D721Med (cell line): ENCODE measurements at regions not wholly inside any gene's neighbourhood (a gene's known extent, or its start where the extent isn't known, plus 50 kb on each side); places are given as distances from the start of the nearest gene placed in this dataset.
"Not testable (repeated sequence)": the region's sequence is repeated elsewhere in the genome, so short reads cannot be mapped to it uniquely, and the experiment has no call there.

Experiments
- DNase-seq: peaks from one replicate; pipeline ENCODE4 v3.0.0; 2011; ENCODE audit warnings: low spot score; ENCODE audit not compliant: insufficient read length
- FAIRE-seq: peaks from 2 replicates; lab custom pipeline; 2011; peaks lifted over from hg19 to GRCh38; lab: Jason Lieb, UNC
- TF ChIP-seq, protein P1 (sequence below): IDR thresholded peaks from 2 replicates; pipeline ENCODE4 v1.5.1; 2012; ENCODE audit warnings: mild to moderate bottlenecking, control low read depth; ENCODE audit not compliant: insufficient read depth; ENCODE audit errors: missing control alignments

DNA sequence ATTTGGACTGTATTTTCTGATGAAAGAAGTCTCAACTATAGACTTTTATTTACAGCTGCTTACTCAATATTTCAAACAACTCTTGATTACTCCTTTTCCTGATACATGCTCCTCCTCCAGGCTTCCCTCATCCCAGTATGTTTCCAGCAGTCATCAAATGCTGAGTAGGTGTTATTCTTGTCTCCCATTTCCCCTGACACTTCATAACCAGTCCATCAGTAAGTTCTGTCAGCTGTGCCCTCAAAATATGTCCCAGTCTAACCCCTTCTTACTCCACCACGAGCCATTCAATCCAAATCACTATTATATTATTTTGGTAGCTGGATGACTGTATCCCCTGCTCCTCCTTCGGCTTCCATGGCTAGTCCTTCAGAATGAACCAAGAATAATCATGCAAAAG is 189.1 kb upstream of the DTNA start:
- DNase-seq (no peak), FAIRE-seq (peak; percentile 48)
- TF ChIP-seq, protein P1, sequence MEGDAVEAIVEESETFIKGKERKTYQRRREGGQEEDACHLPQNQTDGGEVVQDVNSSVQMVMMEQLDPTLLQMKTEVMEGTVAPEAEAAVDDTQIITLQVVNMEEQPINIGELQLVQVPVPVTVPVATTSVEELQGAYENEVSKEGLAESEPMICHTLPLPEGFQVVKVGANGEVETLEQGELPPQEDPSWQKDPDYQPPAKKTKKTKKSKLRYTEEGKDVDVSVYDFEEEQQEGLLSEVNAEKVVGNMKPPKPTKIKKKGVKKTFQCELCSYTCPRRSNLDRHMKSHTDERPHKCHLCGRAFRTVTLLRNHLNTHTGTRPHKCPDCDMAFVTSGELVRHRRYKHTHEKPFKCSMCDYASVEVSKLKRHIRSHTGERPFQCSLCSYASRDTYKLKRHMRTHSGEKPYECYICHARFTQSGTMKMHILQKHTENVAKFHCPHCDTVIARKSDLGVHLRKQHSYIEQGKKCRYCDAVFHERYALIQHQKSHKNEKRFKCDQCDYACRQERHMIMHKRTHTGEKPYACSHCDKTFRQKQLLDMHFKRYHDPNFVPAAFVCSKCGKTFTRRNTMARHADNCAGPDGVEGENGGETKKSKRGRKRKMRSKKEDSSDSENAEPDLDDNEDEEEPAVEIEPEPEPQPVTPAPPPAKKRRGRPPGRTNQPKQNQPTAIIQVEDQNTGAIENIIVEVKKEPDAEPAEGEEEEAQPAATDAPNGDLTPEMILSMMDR = no peak

DNA sequence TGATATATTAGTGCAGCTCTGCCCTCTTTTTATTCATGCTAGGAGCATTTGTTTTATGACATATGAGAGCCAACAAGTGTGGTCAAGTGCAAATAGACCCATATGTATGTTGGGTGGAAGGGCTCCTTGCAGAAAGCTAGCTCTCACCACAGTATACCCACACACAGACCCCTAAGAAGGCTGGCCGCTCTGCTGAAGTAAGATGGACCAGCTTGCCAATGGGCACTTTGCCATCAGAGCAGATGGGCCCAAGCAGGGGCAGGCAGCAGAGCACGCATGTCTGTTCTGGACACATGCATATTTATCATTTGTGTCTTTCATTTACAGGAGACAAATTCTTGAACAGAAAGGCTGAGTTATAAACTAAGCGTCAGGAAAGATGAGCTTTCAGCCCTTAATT is 187.5 kb upstream of the DTNA start:
- TF ChIP-seq, protein P1 = no peak
- DNase-seq = no peak
- no peak for FAIRE-seq

DNA sequence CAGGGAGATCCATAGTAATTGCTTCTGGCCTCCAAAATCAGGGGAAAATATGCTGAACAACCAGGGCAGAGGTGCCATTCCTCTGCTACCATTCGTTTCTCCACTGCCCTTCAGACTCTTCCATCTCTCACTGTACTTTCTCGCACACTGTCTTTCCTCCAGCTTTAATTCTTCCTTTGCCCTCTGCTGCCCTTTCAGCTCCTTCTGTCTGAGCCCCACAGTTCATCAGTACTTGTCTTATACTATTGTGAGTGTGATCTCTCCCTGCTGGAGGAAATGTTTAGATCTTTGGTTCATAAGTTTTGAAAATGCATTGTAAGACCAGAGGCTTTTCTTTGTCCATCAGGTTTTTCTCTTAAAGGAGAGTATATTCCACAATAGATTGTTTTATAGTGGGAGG is 184.9 kb upstream of the DTNA start:
- no peak for DNase-seq
- TF ChIP-seq, protein P1 = no peak
- no peak for FAIRE-seq

DNA sequence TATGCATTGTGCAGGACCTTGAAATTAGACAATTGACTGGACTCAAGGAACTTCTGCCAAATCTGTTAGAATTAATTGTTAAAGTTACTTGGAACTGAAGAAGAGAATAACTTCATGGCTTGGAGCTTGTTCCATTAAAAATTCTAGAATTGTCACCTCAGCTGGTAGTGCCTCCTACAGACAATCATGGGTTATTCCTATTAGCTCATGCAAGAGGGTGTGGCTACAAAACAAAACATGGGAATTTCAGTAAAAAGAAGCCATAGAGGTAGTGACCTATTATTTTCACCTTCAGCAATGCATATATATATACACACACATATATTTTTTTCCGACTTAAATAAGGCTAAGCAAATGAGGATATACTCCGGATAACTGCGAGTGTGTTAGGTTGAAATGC is 181.9 kb upstream of the DTNA start:
- DNase-seq (no peak), FAIRE-seq (no peak)
- TF ChIP-seq, protein P1 = no peak

DNA sequence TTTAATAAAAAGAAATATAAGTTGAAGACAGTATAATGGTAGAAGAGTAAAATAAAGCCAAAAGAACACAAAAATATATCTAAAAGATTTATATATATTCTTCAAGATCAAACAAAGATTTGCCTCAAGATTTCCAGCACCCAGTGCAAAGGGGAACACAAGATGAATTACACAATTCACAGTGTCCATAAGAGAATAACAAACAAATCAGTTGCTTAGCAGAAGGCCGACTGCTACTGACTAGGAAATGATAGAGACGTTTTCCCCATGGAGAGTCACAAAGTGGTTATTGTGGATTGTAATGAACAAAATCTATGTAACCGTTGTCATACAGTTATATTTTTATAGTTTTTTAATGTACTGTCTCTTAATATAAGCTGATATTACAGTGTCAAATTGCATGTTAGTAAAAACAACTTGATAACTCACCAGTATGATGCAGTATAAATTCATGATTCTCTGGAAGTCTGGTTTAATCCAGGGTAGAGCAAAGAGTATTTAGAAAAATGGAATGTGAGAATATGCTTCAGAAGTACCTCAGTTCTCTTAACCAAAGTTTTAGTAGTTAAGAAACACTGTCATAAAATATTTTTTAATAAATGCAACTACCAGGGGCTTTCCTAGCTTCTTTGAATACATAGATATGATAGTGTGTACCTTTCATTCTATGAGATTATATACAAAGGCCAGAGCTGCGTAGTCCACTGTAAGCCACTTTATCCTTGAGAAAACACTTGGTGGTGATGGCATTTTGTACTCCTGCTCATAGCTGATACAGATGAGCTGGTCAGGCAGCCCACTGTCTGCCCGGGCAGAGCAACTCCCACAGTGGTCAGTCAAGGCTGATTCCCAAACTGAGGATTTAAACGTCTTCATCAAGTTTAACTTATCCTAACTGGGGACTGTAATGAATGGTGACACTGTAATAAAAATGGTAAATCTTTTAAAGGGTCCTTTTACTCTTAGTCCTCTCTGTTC is 180.5 kb upstream of the DTNA start:
- DNase-seq (no peak), FAIRE-seq (no peak)
- TF ChIP-seq, protein P1 = no peak

DNA sequence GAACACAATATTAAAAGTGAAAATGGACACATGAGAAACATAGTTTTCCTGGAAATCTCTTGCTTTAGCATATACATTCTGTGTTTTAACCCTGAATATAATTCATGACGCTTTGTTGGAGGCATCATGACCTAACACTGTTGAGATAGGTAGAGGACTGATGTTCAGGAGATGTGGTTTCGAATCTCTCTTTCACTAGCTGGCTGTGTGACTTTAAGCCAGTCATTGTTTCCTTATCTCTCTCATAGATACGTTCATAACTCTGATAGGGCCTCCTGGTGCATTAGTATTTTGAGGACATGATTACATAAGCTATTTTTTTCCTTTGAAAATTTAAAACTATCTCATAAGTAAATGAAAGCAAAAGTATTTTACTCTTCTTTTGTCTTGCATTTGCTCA is 179.0 kb upstream of the DTNA start:
- TF ChIP-seq, protein P1 = no peak
- no peak for DNase-seq
- no peak for FAIRE-seq

DNA sequence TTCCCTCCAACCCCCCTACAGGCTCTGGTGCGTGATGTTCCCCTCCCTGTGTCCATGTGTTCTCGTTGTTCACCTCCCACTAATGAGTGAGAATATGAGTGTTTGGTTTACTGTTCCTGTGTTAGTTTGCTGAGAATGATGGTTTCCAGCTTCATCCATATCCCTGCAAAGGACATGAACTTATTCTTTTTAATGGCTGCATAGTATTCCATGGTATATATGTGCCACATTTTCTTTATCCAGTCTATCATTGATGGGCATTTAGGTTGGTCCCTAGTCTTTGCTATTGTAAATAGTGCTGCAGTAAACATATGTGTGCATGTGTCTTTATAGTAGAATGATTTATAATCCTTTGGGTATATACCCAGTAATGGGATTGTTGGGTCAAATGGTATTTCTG is 175.5 kb upstream of the DTNA start:
- FAIRE-seq, DNase-seq: not testable (repeated sequence)
